Thyroid gland (tissue), 4 donors: ENCODE measurements at regions not wholly inside any gene's neighbourhood (a gene's known extent, or its start where the extent isn't known, plus 50 kb on each side); places are given as distances from the start of the nearest gene placed in this dataset.

ENCODE experiments used
- CTCF ChIP-seq, 6 experiments: fragments of 200-600 bp in 3 of 6; fragments of 450-650 bp in 3 of 6; sonication (generic) in 3 of 6; IDR thresholded peaks; one replicate each; pipeline ENCODE4 v1.5.1; 2016 to 2019; ENCODE audit warnings: antibody characterized with exemption in 6 of 6, mild to moderate bottlenecking in 2 of 6, inconsistent platforms in 1 of 6, moderate library complexity in 1 of 6
- POLR2A ChIP-seq, 2 donors: fragments of 450-650 bp; IDR thresholded peaks; one replicate each; pipeline ENCODE4 v1.6.1; 2017; ENCODE audit warnings: antibody characterized with exemption in 2 of 2, mild to moderate bottlenecking in 2 of 2, moderate library complexity in 1 of 2

- TF ChIP-seq CTCF (IDR thresholded peaks at IDR 0.05) (no peak), POLR2A (IDR thresholded peaks at IDR 0.05) (no peak)
Observed at GRCh38 chr10:123425680-123426079, 240.5 kb upstream of the GPR26 start.
